NOMO-1 (cell line): ENCODE measurements at regions not wholly inside any gene's neighbourhood (a gene's known extent, or its start where the extent isn't known, plus 50 kb on each side); places are given as distances from the start of the nearest gene placed in this dataset.
"Not testable (repeated sequence)": the region's sequence is repeated elsewhere in the genome, so short reads cannot be mapped to it uniquely, and the experiment has no call there.

Source experiments
- DNase-seq, 2 experiments: peaks; one replicate each; lab custom pipeline; 2025; ENCODE audit not compliant: unreplicated experiment in 2 of 2; lab: John Stamatoyannopoulos, UW

- no peak for DNase-seq
Observed at GRCh38 chr10:84698989-84699388, 370.6 kb downstream of the CCSER2 start.

- no peak for DNase-seq
Observed at GRCh38 chr10:84700668-84701369, 372.4 kb downstream of the CCSER2 start.

- no peak for DNase-seq
Observed at GRCh38 chr10:84701370-84701720, 373.0 kb downstream of the CCSER2 start.

GRCh38 chr10:84704101-84704500 is 375.7 kb downstream of the CCSER2 start:
- no peak for DNase-seq

- DNase-seq = no peak
Observed at GRCh38 chr10:84706431-84706830, 378.0 kb downstream of the CCSER2 start.

GRCh38 chr10:84706875-84707274 is 378.5 kb downstream of the CCSER2 start:
- DNase-seq = no peak

- no peak for DNase-seq
Observed at GRCh38 chr10:84715911-84716310, 387.5 kb downstream of the CCSER2 start.

- DNase-seq = no peak
Observed at GRCh38 chr10:84718877-84719616, 390.7 kb downstream of the CCSER2 start.

GRCh38 chr10:84719687-84720086 is 391.3 kb downstream of the CCSER2 start:
- no peak for DNase-seq

- DNase-seq = no peak
Observed at GRCh38 chr10:84727398-84727797, 399.0 kb downstream of the CCSER2 start.

- DNase-seq = not testable (repeated sequence)
Observed at GRCh38 chr10:84739126-84739525, 410.7 kb downstream of the CCSER2 start.

GRCh38 chr10:84739641-84740040 is 411.3 kb downstream of the CCSER2 start:
- DNase-seq = no peak

- DNase-seq = no peak
Observed at GRCh38 chr10:84743483-84743882, 415.1 kb downstream of the CCSER2 start.

- DNase-seq = no peak
Observed at GRCh38 chr10:84755311-84755710, 426.9 kb downstream of the CCSER2 start.

- DNase-seq = not testable (repeated sequence)
Observed at GRCh38 chr10:84756653-84757052, 428.3 kb downstream of the CCSER2 start.

GRCh38 chr10:84761994-84762614 is 433.7 kb downstream of the CCSER2 start:
- DNase-seq = not testable (repeated sequence)

GRCh38 chr10:84762754-84763394 is 434.5 kb downstream of the CCSER2 start:
- no peak for DNase-seq

GRCh38 chr10:84763965-84764364 is 435.6 kb downstream of the CCSER2 start:
- no peak for DNase-seq

- DNase-seq = no peak
Observed at GRCh38 chr10:84765086-84765485, 436.7 kb downstream of the CCSER2 start.

- DNase-seq = no peak
Observed at GRCh38 chr10:84765656-84766055, 437.3 kb downstream of the CCSER2 start.

- DNase-seq = no peak
Observed at GRCh38 chr10:84766923-84767322, 438.5 kb downstream of the CCSER2 start.
